Activated naive CD4-positive, alpha-beta T cell treated with anti-CD3 and anti-CD28 coated beads for 36 hours (primary cell): ENCODE measurements at regions not wholly inside any gene's neighbourhood (a gene's known extent, or its start where the extent isn't known, plus 50 kb on each side); places are given as distances from the start of the nearest gene placed in this dataset.

Experiments used
- CTCF ChIA-PET: fragments of 350-600 bp; sonication (Branson Sonifier 250); formaldehyde crosslinking; loops from one replicate; lab custom pipeline; 2021; ENCODE audit warnings: antibody characterized with exemption; lab: Charles Lee
- DNase-seq: peaks from one replicate; pipeline ENCODE4 v3.0.0-alpha.2; 2020
- H3K27ac Mint-ChIP-seq: one replicate; pipeline ENCODE4 v1.8.0; 2021; ENCODE audit warnings: mild to moderate bottlenecking, mixed read lengths
- H3K27me3 Mint-ChIP-seq: one replicate; pipeline ENCODE4 v1.8.0; 2021; ENCODE audit warnings: low read depth, mixed read lengths
- H3K36me3 Mint-ChIP-seq: one replicate; pipeline ENCODE4 v1.8.0; 2021; ENCODE audit warnings: low read depth, mixed read lengths
- H3K4me1 Mint-ChIP-seq: one replicate; pipeline ENCODE4 v1.8.0; 2021; ENCODE audit warnings: low read depth, mixed read lengths
- H3K4me3 Mint-ChIP-seq: one replicate; pipeline ENCODE4 v1.8.0; 2021; ENCODE audit warnings: mild to moderate bottlenecking, moderate library complexity, mixed read lengths
- H3K9me3 Mint-ChIP-seq: one replicate; pipeline ENCODE4 v1.8.0; 2021; ENCODE audit warnings: mixed read lengths
- intact Hi-C: fragments of 100-400 bp; cut with micrococcal nuclease; formaldehyde crosslinking; loops from one replicate; pipeline ENCODE4 v1.15.1; 2023

DNA sequence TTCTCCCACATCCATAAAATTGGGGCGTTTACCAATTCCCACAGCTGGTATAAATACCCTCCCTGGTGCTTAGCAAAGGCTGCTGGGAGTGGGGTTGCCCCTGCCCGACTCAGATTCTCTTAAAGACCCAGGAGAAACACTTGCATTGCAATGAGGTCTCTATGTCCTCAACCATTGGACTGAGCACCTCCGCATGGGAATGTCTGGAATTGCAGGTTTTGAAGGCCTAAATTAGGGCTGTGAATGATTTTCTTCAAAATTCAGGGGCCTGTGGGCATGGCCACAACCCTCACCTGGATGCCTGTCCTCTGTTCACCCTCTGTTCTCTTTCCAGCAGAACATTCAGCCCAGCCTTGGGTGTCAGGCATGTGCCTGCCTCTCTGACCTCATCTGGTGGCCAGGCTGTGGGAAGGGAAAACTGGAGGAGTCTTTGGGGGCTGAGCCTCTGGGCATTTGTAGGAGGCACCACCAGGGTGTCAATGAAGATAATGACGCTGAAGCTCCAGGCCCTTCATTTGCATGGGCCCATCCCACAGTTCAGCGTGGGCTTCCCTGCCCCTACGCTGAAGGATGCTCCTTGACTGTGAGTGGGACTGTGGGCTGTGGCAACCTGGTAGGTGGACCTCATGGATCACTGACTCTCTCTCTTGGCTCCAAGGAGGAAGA lies 52.7 kb upstream of the MYEOV start:
- Mint-ChIP-seq H3K27me3 (no peaks in the 10 kb centered on the region), H3K4me3 (no peak overlapping the region), H3K27ac (no peak overlapping the region), H3K9me3 (peaks cover 1% of the 10 kb centered on the region), H3K4me1 (peaks cover 31% of the 10 kb centered on the region), H3K36me3 (no peaks in the 10 kb centered on the region)
- intact Hi-C loops = no loop called here
- no peak for DNase-seq
- CTCF ChIA-PET = no interaction called here

DNA sequence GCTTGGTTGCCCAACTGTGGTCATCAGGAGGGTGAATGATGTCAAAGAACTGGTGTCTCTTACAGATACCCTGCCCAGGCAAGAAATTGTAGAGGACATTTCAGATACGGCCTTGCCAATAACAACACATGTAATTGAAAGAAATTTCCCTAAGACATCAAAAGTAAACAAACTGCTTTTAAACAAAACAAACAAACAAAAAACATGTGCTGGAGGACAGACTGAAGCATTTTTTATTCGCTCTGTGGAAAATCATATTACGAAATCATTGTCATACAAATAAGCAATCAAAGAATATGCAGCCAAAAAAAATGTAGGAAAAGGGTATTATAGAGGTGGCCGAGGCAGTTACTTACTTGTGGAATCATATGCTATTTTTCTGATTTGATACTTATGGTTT lies 52.1 kb upstream of the MYEOV start:
- CTCF ChIA-PET = interaction anchor here (1.1 to 1.4 kb wide), 2 partner anchors 51 to 141 kb away, joined by 3 to 4 read pairs; no protein-coding TSS in a partner anchor
- intact Hi-C loops = no loop called here
- Mint-ChIP-seq H3K4me1 (peaks cover 31% of the 10 kb centered on the region), H3K27me3 (no peaks in the 10 kb centered on the region), H3K4me3 (no peak overlapping the region), H3K36me3 (no peaks in the 10 kb centered on the region), H3K27ac (no peak overlapping the region), H3K9me3 (peaks cover 1% of the 10 kb centered on the region)
- no peak for DNase-seq

DNA sequence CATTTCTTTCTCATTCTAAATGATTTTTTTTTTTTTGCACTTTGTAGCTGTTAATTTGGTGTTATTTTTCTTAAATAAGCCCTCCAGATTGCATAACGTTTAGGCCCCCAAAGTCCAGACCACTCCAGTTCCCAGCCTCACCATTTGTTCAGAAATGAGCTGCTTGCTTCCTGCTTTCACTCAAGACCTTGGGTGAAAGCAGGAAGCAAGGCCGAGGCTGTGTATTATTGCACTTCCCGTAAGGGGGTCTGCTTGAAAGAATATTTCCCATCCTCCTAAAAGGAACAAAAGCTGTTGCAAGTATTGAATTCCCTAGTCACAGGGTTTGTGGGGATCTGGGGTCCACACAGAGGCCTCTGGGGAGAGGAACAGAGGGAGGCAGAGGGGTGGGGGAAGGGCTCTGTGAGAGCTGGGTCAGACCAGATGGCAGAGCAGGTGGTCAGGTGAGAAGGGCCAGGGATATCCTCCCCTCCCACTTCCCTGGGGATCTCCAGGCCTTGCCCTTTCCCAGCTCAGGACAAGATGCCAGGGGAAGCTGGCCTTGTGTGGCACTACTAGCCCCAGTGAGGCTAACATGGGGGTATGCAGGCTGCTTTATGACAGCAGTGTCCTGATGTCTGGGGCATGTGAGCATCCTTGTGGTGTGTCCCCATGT lies 51.6 kb upstream of the MYEOV start:
- DNase-seq = no peak
- CTCF ChIA-PET = interaction anchor here (1.1 to 1.4 kb wide), 2 partner anchors 50 to 141 kb away, joined by 3 to 4 read pairs; no protein-coding TSS in a partner anchor
- no peaks in the 10 kb centered on the region for H3K27me3 Mint-ChIP-seq
- H3K36me3 Mint-ChIP-seq = no peaks in the 10 kb centered on the region
- peaks cover 31% of the 10 kb centered on the region for H3K4me1 Mint-ChIP-seq
- H3K9me3 Mint-ChIP-seq = peaks cover 1% of the 10 kb centered on the region
- no peak overlapping the region for H3K4me3 Mint-ChIP-seq
- intact Hi-C loops = no loop called here
- peak overlapping the region; percentile 41 for H3K27ac Mint-ChIP-seq

DNA sequence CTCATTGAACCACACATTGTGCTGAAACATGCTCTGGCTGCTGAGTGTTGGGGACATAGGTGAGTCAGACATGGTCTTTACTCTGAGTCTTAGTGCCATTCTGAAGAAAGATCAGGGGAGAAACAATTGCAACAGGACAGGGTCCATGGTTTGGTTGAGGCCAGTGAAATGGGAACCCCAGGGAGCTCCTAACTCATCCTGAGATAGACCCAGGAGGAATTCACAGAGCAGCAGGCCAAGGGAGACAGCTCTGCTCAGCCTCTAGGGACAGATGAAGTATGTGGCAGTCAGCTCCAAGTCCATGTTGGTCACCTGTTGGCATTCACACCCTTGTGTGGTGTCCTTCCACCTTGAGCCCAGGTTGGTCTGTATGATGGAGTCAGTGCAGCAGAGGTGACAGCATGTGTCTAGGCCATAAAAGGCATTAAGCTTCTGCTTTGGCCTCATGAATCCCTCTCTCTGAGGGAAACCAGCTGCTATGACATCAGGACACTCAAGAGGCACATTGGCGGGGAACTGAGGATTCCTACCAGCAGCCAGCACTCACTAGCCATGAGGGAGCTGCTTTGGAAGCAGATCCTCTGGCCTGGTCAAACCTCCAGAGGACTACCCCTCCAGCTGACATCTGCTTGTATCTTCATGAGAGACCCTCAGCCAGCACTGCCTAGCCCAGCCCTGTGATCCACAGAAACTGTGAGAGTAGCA lies 50.3 kb upstream of the MYEOV start:
- CTCF ChIA-PET = no interaction called here
- Mint-ChIP-seq H3K4me1 (peaks cover 24% of the 10 kb centered on the region), H3K27me3 (no peaks in the 10 kb centered on the region), H3K36me3 (no peaks in the 10 kb centered on the region), H3K4me3 (no peak overlapping the region), H3K9me3 (peaks cover 1% of the 10 kb centered on the region), H3K27ac (no peak overlapping the region)
- DNase-seq = no peak
- intact Hi-C loops = no loop called here
